ENCODE measurements at regions not wholly inside any gene's neighbourhood (a gene's known extent, or its start where the extent isn't known, plus 50 kb on each side); places are given as distances from the start of the nearest gene placed in this dataset.

GRCh38 chr7:145106001-145106400 lies 270.1 kb upstream of the TPK1 start:
- no peak for TF ChIP-seq EP300 (IDR thresholded peaks at IDR 0.05)
- TF ChIP-seq CTCF (IDR thresholded peaks at IDR 0.05) = no peak

All from sigmoid colon (tissue), 4 donors.